ENCODE measurements at regions not wholly inside any gene's neighbourhood (a gene's known extent, or its start where the extent isn't known, plus 50 kb on each side); places are given as distances from the start of the nearest gene placed in this dataset.
A peak's percentile ranks its signal among the peaks of the same experiment; 100 is the strongest.

- TF ChIP-seq, protein P1, sequence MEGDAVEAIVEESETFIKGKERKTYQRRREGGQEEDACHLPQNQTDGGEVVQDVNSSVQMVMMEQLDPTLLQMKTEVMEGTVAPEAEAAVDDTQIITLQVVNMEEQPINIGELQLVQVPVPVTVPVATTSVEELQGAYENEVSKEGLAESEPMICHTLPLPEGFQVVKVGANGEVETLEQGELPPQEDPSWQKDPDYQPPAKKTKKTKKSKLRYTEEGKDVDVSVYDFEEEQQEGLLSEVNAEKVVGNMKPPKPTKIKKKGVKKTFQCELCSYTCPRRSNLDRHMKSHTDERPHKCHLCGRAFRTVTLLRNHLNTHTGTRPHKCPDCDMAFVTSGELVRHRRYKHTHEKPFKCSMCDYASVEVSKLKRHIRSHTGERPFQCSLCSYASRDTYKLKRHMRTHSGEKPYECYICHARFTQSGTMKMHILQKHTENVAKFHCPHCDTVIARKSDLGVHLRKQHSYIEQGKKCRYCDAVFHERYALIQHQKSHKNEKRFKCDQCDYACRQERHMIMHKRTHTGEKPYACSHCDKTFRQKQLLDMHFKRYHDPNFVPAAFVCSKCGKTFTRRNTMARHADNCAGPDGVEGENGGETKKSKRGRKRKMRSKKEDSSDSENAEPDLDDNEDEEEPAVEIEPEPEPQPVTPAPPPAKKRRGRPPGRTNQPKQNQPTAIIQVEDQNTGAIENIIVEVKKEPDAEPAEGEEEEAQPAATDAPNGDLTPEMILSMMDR (IDR thresholded peaks at IDR 0.05) = no peak
- TF ChIP-seq PBX3 (IDR thresholded peaks at IDR 0.05) = peak; percentile 73; the same call in 1 of the 2 replicates
- TF ChIP-seq JUND (IDR thresholded peaks at IDR 0.05) = peak; percentile 85
- TF ChIP-seq TAF1 (IDR thresholded peaks at IDR 0.05; ENCODE audit: borderline replicate concordance, low read depth, low read length) = no peak
- TF ChIP-seq EP300 (IDR thresholded peaks at IDR 0.05; ENCODE audit: borderline replicate concordance in 1 of 2, low read depth in 1 of 2, low read length in 1 of 2) = 0 out of 4 replicates have a peak, but pooled peaks of 1 of the 2 experiments have one; percentile 39
- TF ChIP-seq NFIC (IDR thresholded peaks at IDR 0.05; ENCODE audit: borderline replicate concordance) = peak; percentile 5; the same call in 1 of the 2 replicates
- no peak for TF ChIP-seq TEAD4 (IDR thresholded peaks at IDR 0.05; ENCODE audit: borderline replicate concordance, insufficient read depth)
- TF ChIP-seq FOSL2 (IDR thresholded peaks at IDR 0.05; ENCODE audit: borderline replicate concordance, low read depth) = peak; percentile 95
- TF ChIP-seq TCF12 (IDR thresholded peaks at IDR 0.05) = peak; percentile 57
- no peaks in the 10 kb centered on the region for H3K9me2 ChIP-seq
- ChIA-PET CTCF (interaction anchor here (0.6 kb wide), 1 partner anchor 92 kb away, joined by 3 read pairs; no protein-coding TSS in a partner anchor), POLR2A (no interaction called here)
- peaks cover 3 to 22% of the 10 kb centered on the region in 2 experiments; a peak in 3 of 4 replicates for H3K4me1 ChIP-seq (ENCODE audit: control insufficient read depth in 1 of 2, insufficient read depth in 2 of 2, low read depth in 1 of 2, low read length in 1 of 2)
- H3K36me3 ChIP-seq (replicated peaks in 1 of 2; ENCODE audit: control insufficient read depth in 1 of 2, insufficient read depth in 2 of 2, low read length in 1 of 2) = no peaks in the 10 kb centered on the region
- H3K4me2 ChIP-seq = no peak overlapping the region
- H3K27ac ChIP-seq (ENCODE audit: low read depth in 2 of 2, low read length in 1 of 2) = peak overlapping the region in 1 of 2 experiments; percentile 54; a peak in 2 of 4 replicates
- H3K4me3 ChIP-seq (ENCODE audit: low read depth in 2 of 2, low read length in 1 of 2) = no peak overlapping the region
- no peaks in the 10 kb centered on the region for H3K9me3 ChIP-seq
- no peak overlapping the region for H3K9ac ChIP-seq
- H3K27me3 ChIP-seq (ENCODE audit: insufficient read depth) = no peaks in the 10 kb centered on the region
- no peak overlapping the region for H2AFZ ChIP-seq (ENCODE audit: low read depth)
- no peaks in the 10 kb centered on the region for H4K20me1 ChIP-seq (ENCODE audit: insufficient read depth)
- H3F3A ChIP-seq (replicated peaks; ENCODE audit: insufficient read depth) = peaks cover 12% of the 10 kb centered on the region
- no peaks in the 10 kb centered on the region for H3K79me2 ChIP-seq (ENCODE audit: insufficient read depth)
- no peak for DNase-seq
Measured at GRCh38 chr12:93090731-93091172, 161.7 kb upstream of the EEA1 start.

- Histone ChIP-seq H4K20me1 (ENCODE audit: insufficient read depth) (no peaks in the 10 kb centered on the region), H3K27me3 (ENCODE audit: insufficient read depth) (no peaks in the 10 kb centered on the region), H3K36me3 (replicated peaks in 1 of 2; ENCODE audit: control insufficient read depth in 1 of 2, insufficient read depth in 2 of 2, low read length in 1 of 2) (no peaks in the 10 kb centered on the region), H3F3A (replicated peaks; ENCODE audit: insufficient read depth) (peaks cover 15% of the 10 kb centered on the region), H3K9me3 (no peaks in the 10 kb centered on the region), H3K9me2 (no peaks in the 10 kb centered on the region), H2AFZ (ENCODE audit: low read depth) (no peak overlapping the region), H3K4me1 (ENCODE audit: control insufficient read depth in 1 of 2, insufficient read depth in 2 of 2, low read depth in 1 of 2, low read length in 1 of 2) (peaks cover 3 to 22% of the 10 kb centered on the region in 2 experiments; a peak in 3 of 4 replicates), H3K79me2 (ENCODE audit: insufficient read depth) (no peaks in the 10 kb centered on the region), H3K4me2 (no peak overlapping the region), H3K27ac (ENCODE audit: low read depth in 2 of 2, low read length in 1 of 2) (peak overlapping the region in 1 of 2 experiments; percentile 18; a peak in 1 of 4 replicates), H3K4me3 (ENCODE audit: low read depth in 2 of 2, low read length in 1 of 2) (no peak overlapping the region), H3K9ac (no peak overlapping the region)
- POLR2A ChIA-PET = no interaction called here
- WGBS (ENCODE audit: low lambda C conversion rate) = 89% methylated on average over 6 of the region's 6 CpGs
- DNase-seq = no peak
- TF ChIP-seq RFX5 (IDR thresholded peaks at IDR 0.05; ENCODE audit: low read length) = no peak
- no peak for TF ChIP-seq GABPA (IDR thresholded peaks at IDR 0.05; ENCODE audit: low read depth)
- no peak for TF ChIP-seq GATA2 (CRISPR knock-in tag; IDR thresholded peaks at IDR 0.05)
- TF ChIP-seq NRF1 (IDR thresholded peaks at IDR 0.05; ENCODE audit: low read depth, low read length) = no peak
- TF ChIP-seq, protein P2, sequence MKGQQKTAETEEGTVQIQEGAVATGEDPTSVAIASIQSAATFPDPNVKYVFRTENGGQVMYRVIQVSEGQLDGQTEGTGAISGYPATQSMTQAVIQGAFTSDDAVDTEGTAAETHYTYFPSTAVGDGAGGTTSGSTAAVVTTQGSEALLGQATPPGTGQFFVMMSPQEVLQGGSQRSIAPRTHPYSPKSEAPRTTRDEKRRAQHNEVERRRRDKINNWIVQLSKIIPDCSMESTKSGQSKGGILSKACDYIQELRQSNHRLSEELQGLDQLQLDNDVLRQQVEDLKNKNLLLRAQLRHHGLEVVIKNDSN (IDR thresholded peaks at IDR 0.05; ENCODE audit: borderline replicate concordance, low read depth) = no peak
- no peak for TF ChIP-seq IRF3 (IDR thresholded peaks at IDR 0.05; ENCODE audit: low read depth, low read length)
- no peak for TF ChIP-seq YY1 (IDR thresholded peaks at IDR 0.05; ENCODE audit: low read depth)
- CTCF ChIA-PET = interaction anchor here (0.9 to 1.8 kb wide), 3 partner anchors 10 to 289 kb away, joined by 3 to 7 read pairs (median 4); no protein-coding TSS in a partner anchor
Measured at GRCh38 chr12:93091886-93092648, 163.0 kb upstream of the EEA1 start.

Measured in SK-N-SH (cell line).